ENCODE measurements at regions not wholly inside any gene's neighbourhood (a gene's known extent, or its start where the extent isn't known, plus 50 kb on each side); places are given as distances from the start of the nearest gene placed in this dataset.

DNA sequence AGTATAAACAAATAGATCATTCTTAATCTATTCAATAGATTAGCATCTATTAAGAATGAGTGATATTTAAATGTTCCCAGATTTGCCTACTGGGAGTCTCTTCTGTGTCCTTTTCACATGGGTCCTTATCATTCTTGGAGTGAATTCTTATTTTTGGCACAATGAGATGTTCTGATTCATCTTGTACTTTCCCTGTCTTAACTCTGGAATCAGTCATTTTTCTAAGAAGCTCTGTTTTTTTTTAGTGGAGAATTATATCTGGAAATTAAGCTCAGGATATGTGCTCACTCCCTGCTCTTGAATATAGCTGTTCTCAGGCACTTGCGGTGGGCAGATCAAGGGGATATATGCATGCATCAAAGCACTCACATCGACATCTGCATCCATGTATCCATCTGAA lies 625.3 kb upstream of the HS3ST1 start:
- no peak overlapping the region for H3K4me3 ChIP-seq (ENCODE audit: low read depth, low read length)
- TF ChIP-seq, protein P1, sequence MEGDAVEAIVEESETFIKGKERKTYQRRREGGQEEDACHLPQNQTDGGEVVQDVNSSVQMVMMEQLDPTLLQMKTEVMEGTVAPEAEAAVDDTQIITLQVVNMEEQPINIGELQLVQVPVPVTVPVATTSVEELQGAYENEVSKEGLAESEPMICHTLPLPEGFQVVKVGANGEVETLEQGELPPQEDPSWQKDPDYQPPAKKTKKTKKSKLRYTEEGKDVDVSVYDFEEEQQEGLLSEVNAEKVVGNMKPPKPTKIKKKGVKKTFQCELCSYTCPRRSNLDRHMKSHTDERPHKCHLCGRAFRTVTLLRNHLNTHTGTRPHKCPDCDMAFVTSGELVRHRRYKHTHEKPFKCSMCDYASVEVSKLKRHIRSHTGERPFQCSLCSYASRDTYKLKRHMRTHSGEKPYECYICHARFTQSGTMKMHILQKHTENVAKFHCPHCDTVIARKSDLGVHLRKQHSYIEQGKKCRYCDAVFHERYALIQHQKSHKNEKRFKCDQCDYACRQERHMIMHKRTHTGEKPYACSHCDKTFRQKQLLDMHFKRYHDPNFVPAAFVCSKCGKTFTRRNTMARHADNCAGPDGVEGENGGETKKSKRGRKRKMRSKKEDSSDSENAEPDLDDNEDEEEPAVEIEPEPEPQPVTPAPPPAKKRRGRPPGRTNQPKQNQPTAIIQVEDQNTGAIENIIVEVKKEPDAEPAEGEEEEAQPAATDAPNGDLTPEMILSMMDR (conservative IDR thresholded peaks at IDR 0.05; ENCODE audit: low read depth, low read length): no peak
- DNase-seq (ENCODE audit: low read depth): no peak

DNA sequence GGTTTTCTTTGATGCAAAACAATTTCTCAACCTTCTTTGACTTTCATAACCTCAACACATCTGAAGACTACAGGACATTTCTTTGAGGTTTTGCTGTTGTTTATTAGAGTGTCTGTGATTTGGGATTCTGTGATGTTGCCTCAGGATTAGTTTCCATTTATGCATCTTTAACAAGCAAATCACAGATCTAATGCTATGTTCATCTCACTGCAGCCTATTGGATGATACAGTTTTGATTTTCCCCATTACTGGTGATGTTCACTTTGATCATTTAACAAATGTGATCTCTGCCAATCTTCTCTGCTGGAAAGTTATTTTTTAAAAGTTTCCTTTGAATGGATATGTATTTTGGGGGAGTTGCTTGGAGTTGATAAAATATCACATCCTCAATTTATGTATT lies 624.9 kb upstream of the HS3ST1 start:
- no peak overlapping the region for H3K4me3 ChIP-seq (ENCODE audit: low read depth, low read length)
- TF ChIP-seq, protein P1 (conservative IDR thresholded peaks at IDR 0.05; ENCODE audit: low read depth, low read length): no peak
- no peak for DNase-seq (ENCODE audit: low read depth)

DNA sequence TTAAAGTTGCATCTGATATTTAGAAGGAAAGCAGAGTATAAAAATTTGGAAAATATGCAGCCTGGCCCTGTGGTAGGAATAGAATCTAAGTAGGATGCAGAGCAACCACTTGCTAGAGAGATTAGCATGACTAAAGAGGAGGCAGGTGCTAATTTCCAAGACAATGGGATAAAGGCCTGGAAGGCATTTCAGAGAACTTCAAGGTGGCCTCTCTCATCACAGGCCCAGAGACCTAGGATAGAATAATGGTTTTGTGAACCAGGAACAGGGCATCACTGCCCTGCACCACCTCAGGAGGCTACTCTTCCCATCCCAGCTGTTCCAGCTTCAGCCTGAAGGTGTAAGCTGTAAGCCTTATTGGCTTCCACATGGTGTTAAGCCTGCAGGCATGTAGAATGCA lies 621.7 kb upstream of the HS3ST1 start:
- TF ChIP-seq, protein P1 (conservative IDR thresholded peaks at IDR 0.05; ENCODE audit: low read depth, low read length): no peak
- no peak for DNase-seq (ENCODE audit: low read depth)
- no peak overlapping the region for H3K4me3 ChIP-seq (ENCODE audit: low read depth, low read length)

DNA sequence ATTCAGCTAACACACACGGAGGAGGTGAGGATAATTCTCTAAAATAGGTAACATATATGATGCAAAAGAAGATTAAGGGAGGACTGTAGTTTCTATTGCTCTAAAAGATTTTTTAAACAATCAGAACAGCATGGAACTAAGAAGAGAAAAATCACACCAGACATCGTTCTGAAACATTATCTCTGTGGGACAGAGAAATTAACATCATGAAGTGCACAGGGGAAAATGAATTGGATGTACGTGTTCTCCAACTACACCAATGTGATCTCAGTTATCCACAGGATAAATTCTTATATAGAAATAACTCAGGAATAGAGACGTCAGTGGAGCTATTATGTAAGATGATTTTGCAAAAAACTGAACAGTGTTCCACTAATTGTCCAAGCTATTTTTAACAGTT lies 614.1 kb upstream of the HS3ST1 start:
- TF ChIP-seq, protein P1 (conservative IDR thresholded peaks at IDR 0.05; ENCODE audit: low read depth, low read length): no peak
- no peak overlapping the region for H3K4me3 ChIP-seq (ENCODE audit: low read depth, low read length)
- DNase-seq (ENCODE audit: low read depth): no peak

DNA sequence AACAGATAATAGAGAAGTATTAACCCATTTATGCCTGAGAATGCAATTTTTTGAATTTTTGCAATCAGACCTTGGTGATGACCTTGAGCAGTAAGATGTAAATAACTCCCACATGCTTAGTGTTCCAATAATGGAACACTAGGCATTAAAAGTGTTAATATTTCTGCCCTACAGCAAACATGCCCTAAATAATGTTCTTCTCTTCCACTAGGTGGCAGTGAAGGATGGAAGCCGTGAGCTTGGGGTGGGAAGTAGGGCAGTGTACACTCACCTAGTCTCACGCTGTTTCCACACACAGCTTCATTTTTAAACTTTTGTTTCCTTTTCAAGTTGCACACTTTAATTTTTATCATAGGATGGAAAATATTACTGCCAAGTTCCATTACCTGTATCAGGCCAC lies 613.1 kb upstream of the HS3ST1 start:
- H3K4me3 ChIP-seq (ENCODE audit: low read depth, low read length): no peak overlapping the region
- DNase-seq (ENCODE audit: low read depth): no peak
- TF ChIP-seq, protein P1 (conservative IDR thresholded peaks at IDR 0.05; ENCODE audit: low read depth, low read length): no peak

DNA sequence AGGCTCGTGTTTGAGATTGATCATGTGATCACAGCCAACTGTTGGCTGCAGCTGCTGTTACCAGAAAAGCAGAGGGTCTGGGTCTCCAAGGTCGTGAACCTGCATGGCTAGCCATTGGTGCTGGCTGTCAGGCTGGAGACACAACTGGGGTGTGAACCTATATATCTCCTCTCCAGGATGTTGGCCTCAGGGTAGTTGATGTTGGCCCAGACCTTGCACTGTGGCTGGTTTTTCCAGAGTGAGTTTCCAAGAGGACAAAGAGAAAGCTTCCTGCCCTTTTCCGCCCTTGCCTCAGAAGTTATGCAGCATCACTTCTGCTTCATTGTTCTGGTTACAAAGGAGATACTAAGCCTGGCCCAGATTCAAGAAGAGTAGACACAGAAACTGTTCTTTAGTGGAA lies 607.8 kb upstream of the HS3ST1 start:
- DNase-seq (ENCODE audit: low read depth): no peak
- no peak overlapping the region for H3K4me3 ChIP-seq (ENCODE audit: low read depth, low read length)
- TF ChIP-seq, protein P1 (conservative IDR thresholded peaks at IDR 0.05; ENCODE audit: low read depth, low read length): no peak

DNA sequence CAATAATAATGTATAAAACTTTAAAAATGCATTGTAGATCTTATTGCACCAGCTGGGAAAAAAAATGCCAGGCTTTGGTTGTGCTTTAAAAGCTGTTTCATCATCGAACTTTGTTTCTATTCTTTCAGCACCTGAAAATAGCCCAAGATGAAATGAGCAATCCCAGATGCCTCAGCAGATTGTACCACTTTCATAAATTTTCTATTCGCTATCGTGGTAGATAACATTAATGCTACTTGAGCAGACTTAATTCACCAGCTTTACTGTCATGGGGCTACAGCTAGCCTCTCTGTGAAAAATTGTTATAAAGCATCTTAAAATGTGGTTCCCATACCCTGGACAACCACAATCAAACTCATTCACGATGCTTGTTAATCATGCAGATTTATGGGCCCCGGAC lies 599.6 kb upstream of the HS3ST1 start:
- TF ChIP-seq, protein P1 (conservative IDR thresholded peaks at IDR 0.05; ENCODE audit: low read depth, low read length): no peak
- no peak overlapping the region for H3K4me3 ChIP-seq (ENCODE audit: low read depth, low read length)
- DNase-seq (ENCODE audit: low read depth): no peak
